NCI-H1092 (cell line): ENCODE measurements at regions not wholly inside any gene's neighbourhood (a gene's known extent, or its start where the extent isn't known, plus 50 kb on each side); places are given as distances from the start of the nearest gene placed in this dataset.
"Not testable (repeated sequence)": the region's sequence is repeated elsewhere in the genome, so short reads cannot be mapped to it uniquely, and the experiment has no call there.

Experiments used
- DNase-seq: peaks from one replicate; lab custom pipeline; 2025; lab: John Stamatoyannopoulos, UW

DNA sequence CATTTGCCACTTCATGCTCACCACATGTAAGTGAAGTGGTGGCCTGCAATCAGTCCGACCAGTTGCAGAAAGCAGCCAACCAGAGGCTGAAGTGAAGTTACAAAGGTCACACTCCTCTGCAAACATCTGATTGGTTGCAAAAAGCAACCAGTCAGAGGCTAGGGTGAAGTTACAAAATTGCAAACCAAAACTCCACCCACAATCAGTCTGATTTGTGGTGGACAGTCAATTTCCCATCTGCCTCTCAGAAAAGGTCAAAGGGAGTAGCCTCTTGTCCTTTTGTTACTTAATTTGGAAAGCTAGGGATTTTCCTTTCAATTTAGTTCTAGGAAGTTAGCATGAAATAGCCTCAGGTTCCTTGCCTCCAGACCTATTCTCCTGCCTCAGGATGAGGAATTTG lies 185.0 kb downstream of the UXS1 start:
- no peak for DNase-seq

DNA sequence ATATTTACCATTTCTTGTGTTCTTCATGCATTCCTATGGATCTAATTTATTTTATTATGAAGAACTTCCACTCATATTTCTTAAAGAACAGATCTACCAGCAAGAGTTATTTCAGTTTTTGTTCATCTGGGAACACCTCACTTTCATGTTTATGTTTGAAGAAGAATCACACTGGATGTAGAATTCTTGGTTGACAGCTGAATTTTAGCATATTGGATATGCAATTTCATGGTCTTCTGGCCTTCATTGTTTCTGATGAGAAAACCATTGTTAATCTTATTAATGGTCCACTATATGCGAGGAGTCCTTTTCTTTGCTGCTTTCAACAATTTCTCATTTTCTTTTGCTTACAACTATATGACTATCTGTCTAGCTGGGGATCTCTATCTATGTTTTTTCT lies 189.2 kb downstream of the UXS1 start:
- DNase-seq, result no peak

DNA sequence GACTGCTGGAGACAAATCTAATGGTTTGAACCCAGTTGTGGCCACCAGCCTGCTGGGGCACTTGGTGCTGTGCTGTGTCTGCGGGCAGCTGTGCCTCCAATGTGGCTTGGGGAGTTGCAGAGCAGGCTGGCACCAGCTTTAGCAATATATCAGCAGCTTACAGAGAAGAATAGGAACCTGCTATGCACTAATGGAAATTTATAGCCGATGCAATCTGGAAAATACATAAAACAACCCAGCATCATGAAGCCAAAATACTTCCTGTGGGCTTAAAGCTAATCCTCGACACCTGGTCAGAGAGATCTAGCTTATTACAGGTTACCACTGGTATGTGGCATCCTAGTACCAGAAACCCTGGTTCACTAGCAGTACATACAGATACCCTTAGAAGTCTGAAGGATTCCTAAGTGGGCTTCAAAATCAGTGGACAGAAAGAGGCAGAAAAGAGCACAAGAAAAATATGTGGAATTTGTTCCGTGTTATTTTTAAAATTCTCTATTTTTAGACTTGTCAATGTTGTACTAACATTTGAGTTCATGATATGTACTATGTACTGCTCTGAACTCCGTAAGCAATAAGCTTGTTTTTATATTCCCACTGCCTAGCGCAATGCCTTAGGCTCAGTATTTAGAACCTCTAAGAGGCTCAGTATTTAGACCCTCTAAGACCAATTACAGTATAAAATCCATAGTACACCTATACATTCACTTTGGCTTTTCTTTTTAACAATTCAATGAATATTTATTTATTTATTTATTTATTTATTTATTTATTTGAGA lies 194.7 kb downstream of the UXS1 start:
- DNase-seq, result no peak

DNA sequence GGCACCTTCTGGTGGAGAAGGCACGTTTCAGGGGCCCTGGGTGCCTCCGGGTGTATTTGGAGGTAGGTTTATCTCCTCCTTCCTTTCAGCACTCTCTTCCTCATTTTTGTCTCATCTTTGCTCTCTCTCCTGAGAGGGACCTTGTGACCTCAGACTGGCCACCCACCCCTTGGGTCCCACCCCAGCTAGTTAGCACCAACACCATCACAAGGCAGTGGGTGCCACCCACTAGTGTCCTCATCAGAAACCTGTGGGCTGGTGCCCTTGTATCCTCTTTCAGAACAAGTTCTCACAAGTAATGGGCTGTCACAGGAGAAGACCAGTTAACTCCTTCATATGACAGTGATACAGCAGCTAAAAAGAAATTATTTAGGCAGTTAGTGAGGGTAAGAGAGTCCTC lies 196.4 kb downstream of the UXS1 start:
- no peak for DNase-seq

GRCh38 chr2:105990624-105991023 lies 203.5 kb downstream of the UXS1 start:
- no peak for DNase-seq

- not testable (repeated sequence) for DNase-seq
Measured at GRCh38 chr2:105989803-105990202, 204.3 kb downstream of the UXS1 start.

DNA sequence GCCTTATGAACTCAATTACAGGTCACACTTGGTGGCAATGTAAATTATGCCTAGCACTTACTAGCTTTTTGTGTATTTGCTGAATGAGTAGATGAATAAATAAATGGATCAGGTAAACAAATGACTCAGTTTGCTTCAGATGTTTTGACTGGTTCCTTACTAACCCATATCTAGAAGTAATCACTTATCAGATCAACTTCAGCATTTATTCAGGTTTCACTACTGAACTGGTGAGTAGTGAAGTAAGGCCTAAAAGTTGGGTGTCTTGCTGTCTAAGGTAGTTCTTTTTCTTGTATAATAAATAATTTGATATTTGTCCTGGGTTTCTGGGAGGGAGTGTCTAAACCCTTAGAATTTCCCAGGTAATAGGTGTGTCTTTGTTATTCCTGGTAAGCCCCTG lies 205.0 kb downstream of the UXS1 start:
- DNase-seq, result no peak

DNA sequence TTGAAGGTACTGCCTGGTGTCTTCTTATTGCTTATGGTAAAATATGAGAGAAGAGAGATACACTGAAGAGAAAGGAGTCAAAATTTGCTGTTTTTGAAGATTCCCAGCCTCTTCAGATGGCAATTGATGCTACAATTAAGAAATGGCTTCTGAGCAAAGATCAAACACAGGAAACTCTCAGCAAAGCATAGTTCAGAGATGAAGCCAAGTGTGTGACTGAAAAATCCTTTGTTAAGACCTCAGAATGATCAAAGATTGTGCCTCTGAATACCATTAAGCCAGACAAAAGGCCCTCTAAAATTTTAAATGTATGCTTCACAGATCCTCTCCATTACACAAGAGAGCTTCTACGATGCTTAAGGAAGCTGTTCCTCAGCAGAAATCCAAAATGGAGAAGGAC lies 216.3 kb downstream of the UXS1 start:
- DNase-seq, result no peak

DNA sequence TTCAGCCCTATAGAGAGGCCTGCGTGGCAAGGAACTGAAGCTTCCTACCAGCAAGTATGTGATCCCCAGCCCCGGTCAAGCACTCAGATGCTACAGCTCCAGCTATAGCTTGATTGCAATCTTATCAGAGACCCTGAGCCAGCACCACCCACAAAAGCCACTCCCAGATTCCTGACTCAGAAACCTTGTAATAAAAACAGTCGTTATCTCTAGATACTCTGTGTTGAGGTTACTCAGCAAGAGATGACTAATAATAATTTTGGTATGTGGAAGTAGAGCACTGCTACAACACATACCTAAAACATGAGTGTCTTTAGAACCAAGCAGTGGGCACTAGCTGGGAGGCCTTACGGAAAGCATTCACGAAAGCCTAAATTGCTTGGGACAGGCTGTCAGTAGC lies 216.9 kb downstream of the UXS1 start:
- no peak for DNase-seq

GRCh38 chr2:105974812-105975211 lies 219.3 kb downstream of the UXS1 start:
- no peak for DNase-seq

DNA sequence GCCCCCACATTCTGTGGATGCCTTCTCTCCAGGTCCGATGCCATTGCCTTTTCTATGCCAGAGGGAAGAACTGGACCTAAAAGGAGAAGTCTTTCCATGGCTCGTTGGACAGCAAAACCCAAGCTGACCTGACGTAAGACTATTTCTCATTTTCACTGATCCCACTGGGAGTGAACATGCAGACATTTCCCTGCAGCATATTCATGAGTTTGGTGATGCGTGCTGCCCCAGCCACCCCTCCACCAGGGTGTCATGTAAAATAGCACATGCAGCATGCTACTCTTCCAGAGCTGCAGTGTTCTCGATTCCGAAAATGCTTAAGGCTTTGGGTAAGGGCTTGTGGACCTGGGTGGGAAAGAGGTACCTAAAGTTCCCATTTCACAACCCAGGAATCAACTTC lies 221.2 kb downstream of the UXS1 start:
- no peak for DNase-seq

- DNase-seq, result no peak
Measured at GRCh38 chr2:105972246-105972645, 221.9 kb downstream of the UXS1 start.

DNA sequence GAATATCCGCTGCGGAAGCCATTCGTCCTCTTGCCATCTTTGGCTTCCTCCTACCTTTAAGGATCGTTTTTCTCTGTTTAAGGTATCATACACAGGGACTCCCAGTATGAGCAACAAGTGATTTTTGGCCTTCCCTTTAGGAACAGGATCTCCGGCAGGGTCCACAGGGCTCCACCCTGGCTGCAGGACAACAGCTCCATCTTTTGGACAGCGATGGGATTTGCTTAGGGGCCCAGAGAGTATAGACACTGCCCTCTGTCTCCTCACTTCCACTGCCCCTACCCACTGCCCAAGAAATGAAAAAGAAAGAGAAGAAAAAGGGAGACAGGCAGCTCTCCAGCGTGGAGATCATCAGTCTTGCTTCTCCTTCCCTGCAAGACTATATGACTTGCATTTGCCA lies 224.5 kb downstream of the UXS1 start:
- no peak for DNase-seq

DNA sequence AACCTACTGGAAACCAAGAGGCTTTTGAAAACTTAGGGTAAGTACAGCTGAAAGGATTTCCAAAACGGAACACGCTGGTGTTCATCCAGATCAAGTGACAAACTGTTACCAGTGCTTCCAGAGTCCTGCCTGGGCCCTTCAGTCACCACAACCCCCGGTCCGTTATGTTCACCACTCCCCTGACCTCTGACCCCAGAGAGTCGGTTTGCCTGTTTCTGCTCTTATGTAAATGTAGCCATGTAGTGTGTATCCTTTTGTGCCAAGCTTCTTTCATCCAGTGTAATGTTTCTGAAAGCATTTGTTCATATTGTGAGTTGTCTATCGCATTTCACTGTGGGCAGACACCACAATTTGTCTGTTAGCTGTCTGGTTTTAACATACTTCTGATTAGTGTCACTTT lies 217.5 kb downstream of the NCK2 start:
- no peak for DNase-seq

- DNase-seq, result no peak
Measured at GRCh38 chr2:105961599-105962146, 217.0 kb downstream of the NCK2 start.

DNA sequence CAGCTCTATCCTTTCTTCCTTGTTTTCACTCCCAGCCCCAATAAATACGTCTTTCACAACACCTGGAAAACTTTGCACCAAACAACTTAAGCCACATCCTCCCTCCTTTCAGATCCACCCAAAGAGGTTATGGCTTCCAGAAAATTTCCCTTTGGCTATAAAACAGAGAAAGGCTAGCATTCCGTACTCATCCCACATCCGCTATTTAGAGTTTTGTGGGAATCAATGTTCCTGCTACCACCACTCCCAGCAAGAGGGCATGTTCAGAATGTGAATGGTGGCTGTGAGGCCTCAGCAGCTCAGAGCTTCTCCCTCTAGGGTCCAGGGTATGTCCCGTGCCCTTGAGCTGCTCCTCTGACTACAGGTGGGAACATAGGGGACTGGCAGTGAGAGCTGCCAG lies 214.6 kb downstream of the NCK2 start:
- no peak for DNase-seq

DNA sequence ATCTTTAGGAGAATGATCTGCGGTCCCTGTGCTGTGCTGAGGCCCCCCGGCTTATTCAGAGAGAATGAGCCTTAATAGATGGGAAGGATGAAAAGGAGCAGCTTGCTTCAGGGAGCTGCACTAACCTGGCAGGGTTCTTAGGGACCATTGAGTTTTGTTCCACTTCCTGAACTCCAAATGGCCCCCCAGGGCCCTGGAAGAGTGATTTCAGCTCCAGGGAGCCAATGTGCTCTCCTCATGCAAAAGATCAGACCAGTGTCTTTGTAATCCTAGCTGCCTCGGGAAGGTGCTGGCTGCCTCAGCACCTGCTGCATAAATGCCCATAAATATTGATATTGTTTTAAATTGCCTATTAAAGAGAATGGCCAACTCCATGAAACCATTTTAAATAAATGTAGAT lies 210.2 kb downstream of the NCK2 start:
- peak; percentile 24 for DNase-seq

GRCh38 chr2:105953942-105954341 lies 209.2 kb downstream of the NCK2 start:
- no peak for DNase-seq

GRCh38 chr2:105952131-105952530 lies 207.4 kb downstream of the NCK2 start:
- no peak for DNase-seq

DNA sequence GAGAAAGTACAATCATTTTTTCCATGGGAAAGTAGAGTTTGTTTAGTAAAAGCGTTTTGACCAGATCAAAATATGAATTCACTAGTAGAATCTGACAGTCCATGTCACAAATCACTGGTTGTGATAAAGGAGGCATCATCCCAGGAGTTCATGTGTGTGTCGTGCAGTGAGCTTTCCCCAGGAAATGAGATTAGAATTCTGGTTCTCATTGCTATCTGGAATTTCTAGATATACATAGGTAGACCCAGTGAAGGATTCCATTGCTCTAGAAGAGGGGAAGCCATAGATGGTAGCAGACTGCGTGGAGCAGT lies 206.6 kb downstream of the NCK2 start:
- no peak for DNase-seq

DNA sequence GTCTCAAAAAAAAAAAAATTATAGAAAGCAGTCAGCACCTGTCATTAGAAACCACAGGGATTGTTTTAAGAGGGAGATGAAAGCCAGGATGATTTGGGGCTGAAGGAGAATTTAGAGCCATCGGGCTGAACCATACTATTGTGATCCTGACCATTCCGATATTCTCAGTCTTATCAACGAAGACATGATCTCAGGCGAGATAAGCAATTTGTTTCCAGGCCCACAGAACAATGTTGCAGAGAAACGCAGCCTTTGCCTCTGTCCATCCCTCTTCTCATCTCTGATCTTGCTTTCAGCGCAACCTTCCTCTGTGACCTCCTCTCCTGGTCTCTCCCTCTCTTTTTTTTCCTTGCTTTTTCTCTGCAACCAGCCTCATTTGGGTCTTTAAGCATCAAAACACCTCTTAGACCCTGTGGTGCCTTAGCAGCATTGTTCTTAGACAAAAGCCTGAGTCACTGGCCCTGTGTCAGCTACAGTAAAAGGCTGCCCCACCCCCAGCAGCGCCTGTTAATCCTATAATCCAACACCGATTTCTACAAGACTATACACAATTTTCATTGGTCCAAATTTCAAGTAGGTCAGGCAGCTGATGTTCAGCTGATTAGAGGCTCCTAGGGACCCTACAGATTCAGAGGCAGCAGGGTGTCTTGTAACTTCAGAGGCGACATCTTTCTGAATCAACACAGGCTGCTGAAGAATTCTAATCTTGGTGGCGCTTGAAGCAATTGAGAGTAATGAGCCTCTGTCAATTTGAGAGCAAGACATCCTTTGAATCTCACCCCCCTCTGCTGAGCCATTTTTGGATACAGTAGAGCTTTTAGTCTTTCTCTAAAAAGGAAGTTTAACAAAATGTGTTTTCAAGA lies 206.0 kb downstream of the NCK2 start:
- no peak for DNase-seq

DNA sequence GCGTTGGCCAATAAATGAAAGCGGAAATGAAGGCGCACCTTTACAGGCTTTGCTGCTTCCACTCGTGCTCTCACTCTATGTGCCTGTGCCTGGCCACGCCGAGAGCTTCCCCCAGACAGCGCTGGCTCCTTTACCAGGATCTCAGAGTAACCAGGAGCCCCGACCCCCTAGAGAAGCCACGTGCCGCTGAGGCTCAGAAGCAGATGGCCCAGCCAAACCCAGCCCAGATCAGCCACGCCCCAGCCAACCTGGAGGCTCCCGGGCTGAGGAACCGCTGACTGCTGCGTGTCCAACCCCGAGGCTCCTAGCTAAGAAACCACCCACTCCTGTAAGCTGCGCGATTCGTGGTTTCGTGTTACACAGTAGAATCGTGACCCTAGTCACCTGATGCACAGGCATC lies 199.3 kb downstream of the NCK2 start:
- no peak for DNase-seq
